ENCODE measurements at regions not wholly inside any gene's neighbourhood (a gene's known extent, or its start where the extent isn't known, plus 50 kb on each side); places are given as distances from the start of the nearest gene placed in this dataset.

GRCh38 chr11:112765337-112765736 lies 195.9 kb upstream of the NCAM1 start:
- intact Hi-C loops (cut with micrococcal nuclease): no loop called here
- no TSS peak for BruUV-seq (replicated peaks)
- CTCF ChIA-PET: no interaction called here
- Histone ChIP-seq H3K4me3 (replicated peaks in 1 of 2; ENCODE audit: low read depth in 1 of 2, low read length in 2 of 2) (no peak overlapping the region), H3K9me2 (ENCODE audit: insufficient read depth) (no peaks in the 10 kb centered on the region), H3K9ac (ENCODE audit: low read length) (no peak overlapping the region), H2AFZ (ENCODE audit: low read depth, low read length, poor library complexity, severe bottlenecking) (no peak overlapping the region), H3K36me3 (ENCODE audit: control insufficient read depth in 1 of 2, insufficient read depth in 2 of 2, low read length in 2 of 2) (no peaks in the 10 kb centered on the region), H3K9me3 (ENCODE audit: control insufficient read depth in 1 of 2, insufficient read depth in 1 of 2, low read depth in 1 of 2, low read length in 2 of 2) (no peaks in the 10 kb centered on the region), H3K27me3 (ENCODE audit: insufficient read depth, low read length) (peaks cover 15% of the 10 kb centered on the region), H3K4me2 (ENCODE audit: low read length) (no peak overlapping the region), H3K27ac (ENCODE audit: low read depth, low read length) (no peak overlapping the region), H3K4me1 (ENCODE audit: control insufficient read depth in 1 of 2, insufficient read depth in 2 of 2, low read length in 2 of 2) (no peaks in the 10 kb centered on the region), H3K79me2 (ENCODE audit: insufficient read depth, low read length) (no peaks in the 10 kb centered on the region), H4K20me1 (ENCODE audit: insufficient read depth) (no peaks in the 10 kb centered on the region)
- ATAC-seq (no peak), DNase-seq (ENCODE audit: low read depth, low spot score) (no peak)
- POLR2A ChIA-PET: no interaction called here
- TF ChIP-seq POLR2AphosphoS5 (IDR thresholded peaks at IDR 0.05; ENCODE audit: low read depth, low read length) (no peak), JUND (IDR thresholded peaks at IDR 0.05) (no peak), ZFX (IDR thresholded peaks at IDR 0.05) (no peak), POLR2A (IDR thresholded peaks at IDR 0.05; ENCODE audit: borderline replicate concordance, extremely low read depth, insufficient read depth, insufficient read length) (no peak), TCF7L2 (IDR thresholded peaks at IDR 0.05; ENCODE audit: borderline replicate concordance, extremely low read depth, insufficient read depth, insufficient read length) (no peak), ZNF274 (IDR thresholded peaks at IDR 0.05; ENCODE audit: low read depth, low read length) (no peak), SP1 (IDR thresholded peaks at IDR 0.05; ENCODE audit: low read depth) (no peak), ZBTB33 (IDR thresholded peaks at IDR 0.05; ENCODE audit: extremely low read depth, insufficient replicate concordance, low read length) (no peak), EZH2phosphoT487 (IDR thresholded peaks at IDR 0.05; ENCODE audit: borderline replicate concordance) (no peak), CBX3 (IDR thresholded peaks at IDR 0.05; ENCODE audit: low read depth) (no peak), ELF1 (IDR thresholded peaks at IDR 0.05; ENCODE audit: borderline replicate concordance, low read depth) (no peak), REST (IDR thresholded peaks at IDR 0.05; ENCODE audit: low read depth) (no peak)
- RAD21 ChIA-PET (ENCODE audit: low non-redundant PET in 1 of 2, low total read pairs in 2 of 2, uncharacterized antibody in 2 of 2, unreplicated experiment in 2 of 2): no interaction called here

Measured in HCT116 (cell line).